ENCODE measurements at regions not wholly inside any gene's neighbourhood (a gene's known extent, or its start where the extent isn't known, plus 50 kb on each side); places are given as distances from the start of the nearest gene placed in this dataset.

- TF ChIP-seq CTCF (IDR thresholded peaks at IDR 0.05) (no peak), POLR2AphosphoS5 (IDR thresholded peaks at IDR 0.05) (no peak)
Measured at GRCh38 chr13:86692291-86692690, 893.1 kb upstream of the SLITRK6 start.

Data from sigmoid colon (tissue), 4 donors.